GM23248 (cell line): ENCODE measurements at regions not wholly inside any gene's neighbourhood (a gene's known extent, or its start where the extent isn't known, plus 50 kb on each side); places are given as distances from the start of the nearest gene placed in this dataset. TPM values are rescaled to one million over a fixed set of nuclear protein-coding genes. Genes with fewer than 3 reads are reported as not detected.

Source experiments
- DNase-seq: peaks from one replicate; pipeline ENCODE4 v3.0.0-alpha.2; 2015
- H2AFZ ChIP-seq: fragments of 200-600 bp; sonication (generic); 2 replicates; pipeline ENCODE4 v1.6.1; 2016; ENCODE audit warnings: antibody characterized with exemption
- H3F3A ChIP-seq: fragments of 200-600 bp; sonication (generic); 2 replicates; pipeline ENCODE4 v1.6.1; 2016; ENCODE audit warnings: mild to moderate bottlenecking, antibody characterized with exemption, mixed run types; ENCODE audit not compliant: insufficient read depth
- H3K27ac ChIP-seq: fragments of 200-600 bp; sonication (generic); 2 replicates; pipeline ENCODE4 v1.5.1; 2016; ENCODE audit warnings: mild to moderate bottlenecking
- H3K27me3 ChIP-seq: fragments of 200-600 bp; sonication (generic); replicated peaks from 2 replicates; pipeline ENCODE4 v1.6.1; 2016; ENCODE audit warnings: mild to moderate bottlenecking; ENCODE audit not compliant: insufficient read depth
- H3K36me3 ChIP-seq: fragments of 200-600 bp; sonication (generic); 2 replicates; pipeline ENCODE4 v1.6.1; 2016; ENCODE audit warnings: low read depth, mild to moderate bottlenecking
- H3K4me1 ChIP-seq: fragments of 200-600 bp; sonication (generic); 2 replicates; pipeline ENCODE4 v1.6.1; 2016; ENCODE audit warnings: mild to moderate bottlenecking; ENCODE audit not compliant: insufficient read depth
- H3K4me2 ChIP-seq: fragments of 200-600 bp; sonication (generic); one replicate; pipeline ENCODE4 v1.6.1; 2016; ENCODE audit warnings: mild to moderate bottlenecking; ENCODE audit not compliant: unreplicated experiment
- H3K4me3 ChIP-seq: fragments of 200-600 bp; sonication (generic); 2 replicates; pipeline ENCODE4 v1.5.1; 2016; ENCODE audit warnings: mild to moderate bottlenecking
- H3K79me2 ChIP-seq: fragments of 200-600 bp; sonication (generic); 2 replicates; pipeline ENCODE4 v1.6.1; 2016; ENCODE audit warnings: mild to moderate bottlenecking; ENCODE audit not compliant: insufficient read depth
- H3K9ac ChIP-seq: fragments of 200-600 bp; sonication (generic); 2 replicates; pipeline ENCODE4 v1.6.1; 2016; ENCODE audit warnings: mild to moderate bottlenecking
- H3K9me2 ChIP-seq: fragments of 200-600 bp; sonication (generic); 2 replicates; pipeline ENCODE4 v1.6.1; 2016; ENCODE audit warnings: mixed run types, mild to moderate bottlenecking, moderate library complexity; ENCODE audit not compliant: insufficient read depth
- H3K9me3 ChIP-seq: fragments of 200-600 bp; sonication (generic); one replicate; pipeline ENCODE4 v1.6.1; 2017; ENCODE audit warnings: low read depth
- H4K20me1 ChIP-seq: fragments of 200-600 bp; sonication (generic); 2 replicates; pipeline ENCODE4 v1.6.0; 2016; ENCODE audit not compliant: insufficient read depth
- EZH2 ChIP-seq: fragments of 200-600 bp; sonication (generic); IDR thresholded peaks from 2 replicates; pipeline ENCODE4 v1.6.1; 2018; ENCODE audit warnings: antibody characterized with exemption, mild to moderate bottlenecking; ENCODE audit not compliant: insufficient read depth, poor library complexity, severe bottlenecking
- EZH2phosphoT487 ChIP-seq: fragments of 200-600 bp; sonication (generic); IDR thresholded peaks from 2 replicates; pipeline ENCODE4 v1.6.1; 2018; ENCODE audit warnings: antibody characterized with exemption, moderate library complexity, mild to moderate bottlenecking, low read depth; ENCODE audit not compliant: insufficient read depth
- WGBS, 2 experiments: methylation state at CpG; one replicate each; pipeline ENCODE4 v1.1.6; 2015 to 2017; ENCODE audit warnings: low lambda C conversion rate in 2 of 2, low coverage in 1 of 2; ENCODE audit errors: missing lambda C conversion rate in 2 of 2; 5-methylcytosine and 5-hydroxymethylcytosine counted together
- in situ Hi-C: fragments of 300-500 bp; cut with MboI; formaldehyde crosslinking; loops from 2 replicates; pipeline ENCODE4 v1.15.0; 2020
- microRNA-seq: library from miRNA; unstranded; fragments of <30 nt; microRNA quantifications from one replicate; pipeline ENCODE4, GENCODE V29; 2016; ENCODE audit warnings: borderline number of aligned reads
- small RNA-seq: library from RNA; depleted of rRNA; stranded (forward); fragments of <200 nt; gene quantifications from one replicate; pipeline ENCODE3, GENCODE V24; 2014; ENCODE audit warnings: low read depth, low replicate concordance

DNA sequence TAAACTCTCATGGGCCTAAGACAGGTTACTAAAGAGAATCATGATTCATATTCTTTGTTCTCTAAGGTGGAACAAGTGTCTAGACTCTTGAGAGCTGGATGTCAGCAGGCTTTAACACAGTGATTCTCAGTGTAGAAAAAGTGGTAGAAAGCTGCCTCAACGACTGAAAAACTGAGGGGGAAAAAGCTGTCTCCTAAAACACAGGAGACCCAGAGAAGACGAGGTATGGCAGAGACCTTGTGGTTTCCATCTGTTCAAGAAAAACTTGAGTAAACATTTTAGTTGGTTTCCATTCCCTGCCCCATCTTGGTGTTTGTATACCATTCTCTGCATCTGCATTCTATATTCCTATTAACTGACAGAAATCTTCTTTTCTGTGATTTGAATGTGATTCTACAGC lies 57.6 kb upstream of the MAP3K7 start:
- 0 to 6% methylated on average over 2 of the region's 2 CpGs for WGBS, 2 experiments
- DNase-seq = no peak
- H2AFZ ChIP-seq = no peak overlapping the region
- in situ Hi-C loops = no loop called here
- H3K9me3 ChIP-seq = no peaks in the 10 kb centered on the region
- H4K20me1 ChIP-seq = no peaks in the 10 kb centered on the region
- no peaks in the 10 kb centered on the region for H3F3A ChIP-seq
- no peaks in the 10 kb centered on the region for H3K36me3 ChIP-seq
- no peaks in the 10 kb centered on the region for H3K27me3 ChIP-seq
- no peaks in the 10 kb centered on the region for H3K9me2 ChIP-seq
- no peak overlapping the region for H3K4me3 ChIP-seq
- TF ChIP-seq EZH2phosphoT487 (no peak), EZH2 (no peak)
- no peaks in the 10 kb centered on the region for H3K79me2 ChIP-seq
- no peak overlapping the region for H3K9ac ChIP-seq
- no peak overlapping the region for H3K4me2 ChIP-seq
- no peaks in the 10 kb centered on the region for H3K4me1 ChIP-seq
- no peak overlapping the region for H3K27ac ChIP-seq

DNA sequence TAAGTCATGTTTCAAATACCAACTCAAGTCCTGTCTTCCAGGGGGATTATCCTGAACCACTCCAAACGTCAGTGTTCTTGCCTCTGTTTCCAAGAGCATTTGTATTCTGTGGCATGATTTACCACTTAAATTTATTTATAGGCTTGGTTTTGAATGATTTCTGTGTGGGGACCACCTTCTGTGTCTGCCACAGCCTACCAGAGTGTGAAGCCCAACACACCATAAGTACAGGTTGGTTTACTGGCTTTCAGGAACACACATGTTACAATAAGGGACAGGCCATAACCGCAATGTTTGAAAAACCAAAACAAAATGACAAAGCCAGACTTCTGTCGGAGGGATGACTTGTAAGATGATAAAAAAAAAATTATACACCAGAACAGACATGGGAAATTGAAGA lies 56.5 kb upstream of the MAP3K7 start:
- WGBS, 2 experiments = 7 to 13% methylated on average over 3 of the region's 3 CpGs
- H3K27me3 ChIP-seq = no peaks in the 10 kb centered on the region
- no peaks in the 10 kb centered on the region for H3F3A ChIP-seq
- H3K9me2 ChIP-seq = no peaks in the 10 kb centered on the region
- no peaks in the 10 kb centered on the region for H3K9me3 ChIP-seq
- TF ChIP-seq EZH2 = no peak
- no peaks in the 10 kb centered on the region for H3K79me2 ChIP-seq
- DNase-seq = no peak
- no peak overlapping the region for H2AFZ ChIP-seq
- no peak overlapping the region for H3K4me2 ChIP-seq
- no peaks in the 10 kb centered on the region for H3K4me1 ChIP-seq
- in situ Hi-C loops = no loop called here
- no peak overlapping the region for H3K27ac ChIP-seq
- no peak overlapping the region for H3K4me3 ChIP-seq
- H4K20me1 ChIP-seq = no peaks in the 10 kb centered on the region
- no peak overlapping the region for H3K9ac ChIP-seq
- no peaks in the 10 kb centered on the region for H3K36me3 ChIP-seq

DNA sequence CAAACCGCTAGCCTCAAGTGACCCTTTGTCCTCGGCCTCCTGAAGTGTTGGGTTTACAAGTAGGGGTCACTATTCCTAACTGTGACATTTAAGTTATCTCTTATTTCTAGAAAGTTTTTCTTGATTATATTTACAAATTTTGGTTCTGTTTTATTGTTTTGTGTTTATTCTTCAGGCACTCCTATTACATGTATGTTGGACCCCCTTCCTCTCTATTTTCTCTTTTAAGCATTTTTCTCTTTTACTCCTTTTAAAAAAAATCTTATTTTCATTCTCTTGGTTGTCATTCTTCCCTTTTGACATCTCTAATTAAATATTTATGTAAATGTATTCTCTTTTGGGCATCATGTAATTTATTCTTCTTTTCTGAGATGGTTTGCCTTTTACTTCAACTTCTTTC lies 50.4 kb upstream of the MAP3K7 start:
- H3K79me2 ChIP-seq = no peaks in the 10 kb centered on the region
- no peak overlapping the region for H2AFZ ChIP-seq
- no peaks in the 10 kb centered on the region for H3K36me3 ChIP-seq
- in situ Hi-C loops = no loop called here
- WGBS, 2 experiments = 25 to 37% methylated on average over 2 of the region's 2 CpGs
- TF ChIP-seq EZH2 (no peak), EZH2phosphoT487 (no peak)
- H3K4me1 ChIP-seq = no peaks in the 10 kb centered on the region
- H3K4me2 ChIP-seq = no peak overlapping the region
- no peaks in the 10 kb centered on the region for H3F3A ChIP-seq
- H3K9ac ChIP-seq = no peak overlapping the region
- H3K4me3 ChIP-seq = no peak overlapping the region
- H3K9me2 ChIP-seq = no peaks in the 10 kb centered on the region
- peaks cover 3% of the 10 kb centered on the region for H3K9me3 ChIP-seq
- DNase-seq = no peak
- no peak overlapping the region for H3K27ac ChIP-seq
- H3K27me3 ChIP-seq = no peaks in the 10 kb centered on the region
- no peaks in the 10 kb centered on the region for H4K20me1 ChIP-seq

Small RNA genes lying in the stretch of these regions (microRNA-seq; reads per million reads assigned to microRNA genes)
- not detected for gene MIR4643

Small RNA genes lying in the stretch of these regions (small RNA-seq; reads per million reads assigned to genes)
- gene MIR4643 (not detected), gene MTATP6P25 (not detected), gene MTCO1P56 (not detected), gene MTND4LP19 (not detected), gene RF00012 (not detected), gene RN7SL415P (not detected)
